ENCODE measurements at regions not wholly inside any gene's neighbourhood (a gene's known extent, or its start where the extent isn't known, plus 50 kb on each side); places are given as distances from the start of the nearest gene placed in this dataset.

- CTCF ChIA-PET: no interaction called here
- H3K4me3 ChIP-seq (ENCODE audit: low read depth, low read length): no peak overlapping the region
- peaks cover 54% of the 10 kb centered on the region for H3K9me3 ChIP-seq (ENCODE audit: control insufficient read depth, insufficient read depth, low read length)
- no peak overlapping the region for H3K27ac ChIP-seq (ENCODE audit: low read depth, low read length)
- POLR2A ChIA-PET: no interaction called here
- no peak for TF ChIP-seq CTCF (IDR thresholded peaks at IDR 0.05; ENCODE audit: low read depth, low read length)
- H3K27me3 ChIP-seq (ENCODE audit: control insufficient read depth, insufficient read depth, low read length): no peaks in the 10 kb centered on the region
- no peak for DNase-seq (ENCODE audit: low read depth, low spot score)
Measured at GRCh38 chr16:35311475-35311874, 1852.1 kb downstream of the TP53TG3F start.

- TF ChIP-seq CTCF (IDR thresholded peaks at IDR 0.05; ENCODE audit: low read depth, low read length): no peak
- no peak for DNase-seq (ENCODE audit: low read depth, low spot score)
- Histone ChIP-seq H3K4me3 (ENCODE audit: low read depth, low read length) (no peak overlapping the region), H3K9me3 (ENCODE audit: control insufficient read depth, insufficient read depth, low read length) (peaks cover 54% of the 10 kb centered on the region), H3K27ac (ENCODE audit: low read depth, low read length) (no peak overlapping the region), H3K27me3 (ENCODE audit: control insufficient read depth, insufficient read depth, low read length) (no peaks in the 10 kb centered on the region)
- CTCF ChIA-PET: no interaction called here
- POLR2A ChIA-PET: no interaction called here
Measured at GRCh38 chr16:35314298-35314697, 1854.9 kb downstream of the TP53TG3F start.

GRCh38 chr16:35319536-35320192 is 1860.3 kb downstream of the TP53TG3F start:
- DNase-seq (ENCODE audit: low read depth, low spot score): no peak
- Histone ChIP-seq H3K9me3 (ENCODE audit: control insufficient read depth, insufficient read depth, low read length) (peaks cover 38% of the 10 kb centered on the region), H3K27ac (ENCODE audit: low read depth, low read length) (no peak overlapping the region), H3K4me3 (ENCODE audit: low read depth, low read length) (no peak overlapping the region), H3K27me3 (ENCODE audit: control insufficient read depth, insufficient read depth, low read length) (no peaks in the 10 kb centered on the region)
- CTCF ChIA-PET: no interaction called here
- POLR2A ChIA-PET: no interaction called here
- TF ChIP-seq CTCF (IDR thresholded peaks at IDR 0.05; ENCODE audit: low read depth, low read length): no peak

GRCh38 chr16:35325936-35326335 is 1866.5 kb downstream of the TP53TG3F start:
- ChIA-PET CTCF (no interaction called here), POLR2A (no interaction called here)
- H3K4me3 ChIP-seq (ENCODE audit: low read depth, low read length): no peak overlapping the region
- no peak overlapping the region for H3K27ac ChIP-seq (ENCODE audit: low read depth, low read length)
- no peak for TF ChIP-seq CTCF (IDR thresholded peaks at IDR 0.05; ENCODE audit: low read depth, low read length)
- peaks cover 26% of the 10 kb centered on the region for H3K9me3 ChIP-seq (ENCODE audit: control insufficient read depth, insufficient read depth, low read length)
- no peaks in the 10 kb centered on the region for H3K27me3 ChIP-seq (ENCODE audit: control insufficient read depth, insufficient read depth, low read length)
- no peak for DNase-seq (ENCODE audit: low read depth, low spot score)

GRCh38 chr16:35339337-35339736 is 1879.9 kb downstream of the TP53TG3F start:
- peaks cover 11% of the 10 kb centered on the region for H3K9me3 ChIP-seq (ENCODE audit: control insufficient read depth, insufficient read depth, low read length)
- H3K4me3 ChIP-seq (ENCODE audit: low read depth, low read length): no peak overlapping the region
- CTCF ChIA-PET: no interaction called here
- H3K27ac ChIP-seq (ENCODE audit: low read depth, low read length): no peak overlapping the region
- no peak for TF ChIP-seq CTCF (IDR thresholded peaks at IDR 0.05; ENCODE audit: low read depth, low read length)
- POLR2A ChIA-PET: no interaction called here
- DNase-seq (ENCODE audit: low read depth, low spot score): no peak
- H3K27me3 ChIP-seq (ENCODE audit: control insufficient read depth, insufficient read depth, low read length): no peaks in the 10 kb centered on the region
